Astrocyte (in vitro differentiated cells and primary cell): ENCODE measurements at regions not wholly inside any gene's neighbourhood (a gene's known extent, or its start where the extent isn't known, plus 50 kb on each side); places are given as distances from the start of the nearest gene placed in this dataset.
"Not testable (repeated sequence)": the region's sequence is repeated elsewhere in the genome, so short reads cannot be mapped to it uniquely, and the experiment has no call there.

ENCODE experiments used
- DNase-seq: peaks from one replicate; pipeline ENCODE4 v3.0.0-alpha.2; 2010; ENCODE audit warnings: low read depth
- FAIRE-seq: peaks from 2 replicates; lab custom pipeline; 2011; peaks lifted over from hg19 to GRCh38; lab: Jason Lieb, UNC
- H2AFZ ChIP-seq: 2 replicates; pipeline ENCODE4 v1.6.0; 2012; ENCODE audit warnings: low read depth, low read length, inconsistent platforms
- H3K27ac ChIP-seq: 2 replicates; pipeline ENCODE4 v1.5.1; 2011; ENCODE audit warnings: low read depth, low read length, inconsistent platforms
- H3K27me3 ChIP-seq: 2 replicates; pipeline ENCODE4 v1.6.0; 2011; ENCODE audit warnings: low read length, inconsistent platforms; ENCODE audit not compliant: insufficient read depth
- H3K36me3 ChIP-seq: 2 replicates; pipeline ENCODE4 v1.5.1; 2011; ENCODE audit warnings: low read length, inconsistent platforms; ENCODE audit not compliant: insufficient read depth
- H3K4me1 ChIP-seq: 2 replicates; pipeline ENCODE4 v1.5.1; 2011; ENCODE audit warnings: low read length, inconsistent platforms; ENCODE audit not compliant: insufficient read depth
- H3K4me2 ChIP-seq: 2 replicates; pipeline ENCODE4 v1.6.0; 2012; ENCODE audit warnings: low read length, inconsistent platforms
- H3K4me3 ChIP-seq: 2 replicates; pipeline ENCODE4 v1.5.1; 2011; ENCODE audit warnings: low read depth, mild to moderate bottlenecking, low read length, inconsistent platforms; ENCODE audit not compliant: insufficient read depth
- H3K79me2 ChIP-seq: 2 replicates; pipeline ENCODE4 v1.6.0; 2012; ENCODE audit warnings: mild to moderate bottlenecking, low read length, inconsistent platforms; ENCODE audit not compliant: insufficient read depth
- H3K9ac ChIP-seq: 2 replicates; pipeline ENCODE4 v1.6.0; 2012; ENCODE audit warnings: mild to moderate bottlenecking, low read length, inconsistent platforms
- H3K9me3 ChIP-seq: 2 replicates; pipeline ENCODE4 v1.5.1; 2012; ENCODE audit warnings: low read depth, mild to moderate bottlenecking, low read length, inconsistent platforms; ENCODE audit not compliant: insufficient read depth
- H4K20me1 ChIP-seq: 2 replicates; pipeline ENCODE4 v1.6.0; 2012; ENCODE audit warnings: low read length, inconsistent platforms; ENCODE audit not compliant: insufficient read depth
- H3K27ac Mint-ChIP-seq: one replicate; pipeline ENCODE4 v1.8.0; 2021; ENCODE audit warnings: mild to moderate bottlenecking, mixed read lengths; ENCODE audit not compliant: unreplicated experiment
- H3K27me3 Mint-ChIP-seq: one replicate; pipeline ENCODE4 v1.8.0; 2021; ENCODE audit warnings: low read depth, mixed read lengths; ENCODE audit not compliant: unreplicated experiment
- H3K36me3 Mint-ChIP-seq: one replicate; pipeline ENCODE4 v1.8.0; 2021; ENCODE audit warnings: low read depth, mixed read lengths; ENCODE audit not compliant: unreplicated experiment
- H3K4me1 Mint-ChIP-seq: one replicate; pipeline ENCODE4 v1.8.0; 2021; ENCODE audit warnings: low read depth, mixed read lengths; ENCODE audit not compliant: unreplicated experiment
- H3K4me3 Mint-ChIP-seq: one replicate; pipeline ENCODE4 v1.8.0; 2021; ENCODE audit warnings: mild to moderate bottlenecking, moderate library complexity, mixed read lengths; ENCODE audit not compliant: unreplicated experiment
- H3K9me3 Mint-ChIP-seq: one replicate; pipeline ENCODE4 v1.8.0; 2021; ENCODE audit warnings: mild to moderate bottlenecking, mixed read lengths; ENCODE audit not compliant: unreplicated experiment
- CTCF ChIP-seq: IDR thresholded peaks from 2 replicates; pipeline ENCODE4 v1.5.1; 2011; ENCODE audit warnings: low read depth, mild to moderate bottlenecking, inconsistent platforms, low read length, moderate library complexity; ENCODE audit not compliant: insufficient read depth
- EZH2 ChIP-seq: IDR thresholded peaks from 2 replicates; pipeline ENCODE4 v1.6.1; 2012; ENCODE audit warnings: mild to moderate bottlenecking, low read length, inconsistent platforms; ENCODE audit not compliant: insufficient read depth

- peak overlapping the region; percentile 77 for H3K27ac Mint-ChIP-seq
- no peaks in the 10 kb centered on the region for H3K27me3 ChIP-seq
- H2AFZ ChIP-seq = no peak overlapping the region
- no peaks in the 10 kb centered on the region for H3K79me2 ChIP-seq
- peaks cover 10% of the 10 kb centered on the region for H3K4me1 Mint-ChIP-seq
- H3K36me3 Mint-ChIP-seq = no peaks in the 10 kb centered on the region
- H3K4me3 Mint-ChIP-seq = no peak overlapping the region
- no peaks in the 10 kb centered on the region for H3K9me3 ChIP-seq
- H3K27ac ChIP-seq = no peak overlapping the region
- FAIRE-seq (no peak), DNase-seq (peak; percentile 75)
- no peak overlapping the region for H3K4me2 ChIP-seq
- H3K4me1 ChIP-seq = no peaks in the 10 kb centered on the region
- no peaks in the 10 kb centered on the region for H3K9me3 Mint-ChIP-seq
- no peaks in the 10 kb centered on the region for H3K27me3 Mint-ChIP-seq
- H4K20me1 ChIP-seq = no peaks in the 10 kb centered on the region
- no peak overlapping the region for H3K4me3 ChIP-seq
- no peaks in the 10 kb centered on the region for H3K36me3 ChIP-seq
- no peak overlapping the region for H3K9ac ChIP-seq
- TF ChIP-seq EZH2 (no peak), CTCF (no peak)
Measured at GRCh38 chr18:66867653-66868052, 263.8 kb upstream of the CDH19 start.

GRCh38 chr18:66866427-66866940 lies 262.6 kb upstream of the CDH19 start:
- not testable (repeated sequence) for H3K27me3 Mint-ChIP-seq, H3K27ac ChIP-seq, H3K4me3 ChIP-seq, H2AFZ ChIP-seq, H4K20me1 ChIP-seq, H3K9ac ChIP-seq, H3K79me2 ChIP-seq, H3K4me2 ChIP-seq, H3K9me3 ChIP-seq, H3K4me3 Mint-ChIP-seq, H3K27me3 ChIP-seq, H3K9me3 Mint-ChIP-seq, DNase-seq, H3K4me1 Mint-ChIP-seq, H3K27ac Mint-ChIP-seq, H3K36me3 Mint-ChIP-seq, H3K4me1 ChIP-seq, FAIRE-seq, H3K36me3 ChIP-seq

GRCh38 chr18:66838340-66838987 lies 234.6 kb upstream of the CDH19 start:
- H3K4me3 ChIP-seq = no peak overlapping the region
- no peak overlapping the region for H3K9ac ChIP-seq
- no peaks in the 10 kb centered on the region for H3K9me3 ChIP-seq
- no peak overlapping the region for H2AFZ ChIP-seq
- no peak for FAIRE-seq
- no peaks in the 10 kb centered on the region for H4K20me1 ChIP-seq
- no peak overlapping the region for H3K4me2 ChIP-seq
- no peaks in the 10 kb centered on the region for H3K4me1 Mint-ChIP-seq
- no peaks in the 10 kb centered on the region for H3K4me1 ChIP-seq
- H3K27me3 ChIP-seq = no peaks in the 10 kb centered on the region
- H3K36me3 Mint-ChIP-seq = no peaks in the 10 kb centered on the region
- no peaks in the 10 kb centered on the region for H3K9me3 Mint-ChIP-seq
- no peaks in the 10 kb centered on the region for H3K79me2 ChIP-seq
- DNase-seq = no peak
- H3K27ac ChIP-seq = no peak overlapping the region
- H3K36me3 ChIP-seq = no peaks in the 10 kb centered on the region
- TF ChIP-seq EZH2 (no peak), CTCF (no peak)
- H3K27ac Mint-ChIP-seq = no peak overlapping the region
- H3K27me3 Mint-ChIP-seq = no peaks in the 10 kb centered on the region
- no peak overlapping the region for H3K4me3 Mint-ChIP-seq
